Ishikawa (cell line): ENCODE measurements at regions not wholly inside any gene's neighbourhood (a gene's known extent, or its start where the extent isn't known, plus 50 kb on each side); places are given as distances from the start of the nearest gene placed in this dataset.

Experiments used
- CEBPB ChIP-seq: IDR thresholded peaks from 2 replicates; pipeline ENCODE4 v1.6.1; 2012
- CREB1 ChIP-seq: IDR thresholded peaks from 2 replicates; pipeline ENCODE4 v1.6.1; 2012; ENCODE audit warnings: low read depth
- EGR1 ChIP-seq: IDR thresholded peaks from 2 replicates; pipeline ENCODE4 v1.6.1; 2012
- EP300 ChIP-seq: IDR thresholded peaks from 2 replicates; pipeline ENCODE4 v1.6.1; 2012; ENCODE audit warnings: borderline replicate concordance
- FOXM1 ChIP-seq: IDR thresholded peaks from 2 replicates; pipeline ENCODE4 v1.6.1; 2012; ENCODE audit warnings: low read depth, borderline replicate concordance
- NFIC ChIP-seq: IDR thresholded peaks from 2 replicates; pipeline ENCODE4 v1.6.1; 2012
- RAD21 ChIP-seq: IDR thresholded peaks from 2 replicates; pipeline ENCODE4 v1.6.1; 2012; ENCODE audit warnings: low read depth
- REST ChIP-seq: IDR thresholded peaks from 2 replicates; pipeline ENCODE4 v1.6.1; 2012; ENCODE audit warnings: low read depth, mild to moderate bottlenecking
- TAF1 ChIP-seq: IDR thresholded peaks from 2 replicates; pipeline ENCODE4 v1.6.1; 2012; ENCODE audit warnings: low read depth, mild to moderate bottlenecking
- TCF12 ChIP-seq: IDR thresholded peaks from 2 replicates; pipeline ENCODE4 v1.6.1; 2012; ENCODE audit warnings: low read depth
- TEAD4 ChIP-seq: IDR thresholded peaks from 2 replicates; pipeline ENCODE4 v1.6.1; 2012
- YY1 ChIP-seq: IDR thresholded peaks from 2 replicates; pipeline ENCODE4 v1.6.1; 2012; ENCODE audit warnings: low read depth
- ZBTB7A ChIP-seq: IDR thresholded peaks from 2 replicates; pipeline ENCODE4 v1.6.1; 2012; ENCODE audit warnings: low read depth
- TF ChIP-seq, protein P1 (sequence below): IDR thresholded peaks from 2 replicates; pipeline ENCODE4 v1.6.1; 2012

DNA sequence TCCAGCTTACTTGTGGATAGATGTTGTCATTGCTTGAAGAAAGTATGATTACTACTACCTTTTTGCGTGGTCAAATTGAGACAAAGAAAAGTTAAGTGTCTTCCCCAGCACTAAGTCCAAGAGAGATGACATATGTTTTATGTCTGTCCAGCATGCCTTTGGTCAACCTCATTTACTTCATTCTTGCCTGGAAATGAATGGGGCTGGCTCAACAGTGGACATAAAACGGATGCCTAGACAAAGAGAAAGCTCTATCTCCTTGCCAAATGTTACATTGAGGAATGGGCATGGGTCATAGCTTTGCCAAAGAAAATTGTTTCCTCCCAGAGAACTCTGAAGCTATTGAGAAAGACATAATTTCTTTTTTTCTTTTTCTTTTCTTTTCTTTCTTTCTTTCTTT, 82.4 kb upstream of the PLPPR4 start:
- TF ChIP-seq EP300: no peak
- no peak for TF ChIP-seq TAF1
- no peak for TF ChIP-seq ZBTB7A
- TF ChIP-seq, protein P1, sequence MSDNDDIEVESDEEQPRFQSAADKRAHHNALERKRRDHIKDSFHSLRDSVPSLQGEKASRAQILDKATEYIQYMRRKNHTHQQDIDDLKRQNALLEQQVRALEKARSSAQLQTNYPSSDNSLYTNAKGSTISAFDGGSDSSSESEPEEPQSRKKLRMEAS: no peak

- TF ChIP-seq RAD21: no peak
- TF ChIP-seq ZBTB7A: no peak
- no peak for TF ChIP-seq TEAD4
These were observed 79.1 kb upstream of the PLPPR4 start for GRCh38 chr1:99185196-99185595.

DNA sequence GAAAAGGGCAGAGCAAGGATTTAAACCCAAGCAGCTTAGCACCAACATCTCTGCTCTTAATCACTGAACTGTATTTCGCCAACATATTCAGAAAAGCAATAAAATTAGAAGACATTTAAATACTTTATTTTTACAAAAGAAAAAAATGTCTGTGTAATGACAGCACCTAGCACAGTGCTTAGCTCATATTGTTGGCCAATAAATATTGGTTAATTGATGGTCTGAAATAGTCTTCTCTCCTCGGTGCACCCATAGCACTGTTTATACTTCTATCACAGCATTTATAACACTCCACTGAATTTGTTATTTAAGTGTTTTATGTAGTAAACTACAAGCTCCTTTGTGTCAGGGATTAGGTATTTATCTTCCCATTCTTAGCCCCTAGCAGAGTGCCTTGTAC, 70.9 kb upstream of the PLPPR4 start:
- no peak for TF ChIP-seq NFIC
- no peak for TF ChIP-seq EGR1
- no peak for TF ChIP-seq RAD21
- no peak for TF ChIP-seq YY1
- TF ChIP-seq, protein P1: no peak
- no peak for TF ChIP-seq ZBTB7A
- TF ChIP-seq TCF12: no peak
- TF ChIP-seq REST: no peak
- no peak for TF ChIP-seq TEAD4
- no peak for TF ChIP-seq FOXM1
- TF ChIP-seq EP300: no peak
- TF ChIP-seq CREB1: no peak

GRCh38 chr1:99198393-99198792, 65.9 kb upstream of the PLPPR4 start:
- no peak for TF ChIP-seq YY1
- TF ChIP-seq NFIC: no peak
- no peak for TF ChIP-seq TEAD4
- TF ChIP-seq CEBPB: no peak

GRCh38 chr1:99207216-99207615, 57.1 kb upstream of the PLPPR4 start:
- TF ChIP-seq TAF1 (no peak), TEAD4 (no peak), REST (no peak), YY1 (no peak)
